IMR-90 (cell line): ENCODE measurements at regions not wholly inside any gene's neighbourhood (a gene's known extent, or its start where the extent isn't known, plus 50 kb on each side); places are given as distances from the start of the nearest gene placed in this dataset.
"Not testable (repeated sequence)": the region's sequence is repeated elsewhere in the genome, so short reads cannot be mapped to it uniquely, and the experiment has no call there.

Source experiments
- ATAC-seq: fragments of 200-7000 bp; cut with Tn5 transposase; 2 replicates; pipeline ENCODE4 v1.9.1; 2020; ENCODE audit warnings: low read depth, mild to moderate bottlenecking, moderate library complexity
- BruUV-seq: library from RNA; stranded (reverse); fragments of 400-500 nt; replicated peaks from 2 replicates; lab custom pipeline; 2021; lab: Mats Ljungman, UMichigan
- CTCF ChIA-PET: fragments of 300-600 bp; formaldehyde crosslinking; extraction: SDS; loops from one replicate; lab custom pipeline; 2021; ENCODE audit warnings: antibody characterized with exemption; lab: Yijun Ruan, JAX
- POLR2A ChIA-PET: fragments of 300-600 bp; sonication (Branson Sonifier 250); formaldehyde crosslinking; loops from one replicate; lab custom pipeline; 2022; ENCODE audit warnings: antibody characterized with exemption; ENCODE audit not compliant: unreplicated experiment; lab: Charles Lee
- DNase-seq: peaks from one replicate; pipeline ENCODE4 v3.0.0; 2013
- H2AFZ ChIP-seq: replicated peaks from 2 replicates; pipeline ENCODE3; 2013; ENCODE audit warnings: low read length, mild to moderate bottlenecking; ENCODE audit not compliant: poor library complexity
- H2AK5ac ChIP-seq: 2 replicates; pipeline ENCODE4 v1.6.1; 2013; ENCODE audit warnings: low read depth, low read length, inconsistent platforms
- H2AK9ac ChIP-seq: replicated peaks from 2 replicates; pipeline ENCODE3; 2013; ENCODE audit warnings: mild to moderate bottlenecking, low read depth, low read length, moderate library complexity; ENCODE audit not compliant: poor library complexity
- H2BK120ac ChIP-seq: 2 replicates; pipeline ENCODE4 v1.6.1; 2013; ENCODE audit warnings: low read depth, low read length, inconsistent platforms
- H2BK15ac ChIP-seq: 3 replicates; pipeline ENCODE4 v1.6.1; 2013; ENCODE audit warnings: low read depth, low read length, inconsistent platforms
- H2BK20ac ChIP-seq: 2 replicates; pipeline ENCODE4 v1.6.1; 2013; ENCODE audit warnings: low read depth, mild to moderate bottlenecking, inconsistent platforms, low read length, moderate library complexity
- H2BK5ac ChIP-seq: 2 replicates; pipeline ENCODE4 v1.6.1; 2013; ENCODE audit warnings: mild to moderate bottlenecking, low read depth, low read length, inconsistent platforms; ENCODE audit not compliant: poor library complexity, severe bottlenecking
- H3K14ac ChIP-seq: replicated peaks from 2 replicates; pipeline ENCODE4 v1.6.1; 2013; ENCODE audit warnings: low read depth, low read length, inconsistent platforms
- H3K18ac ChIP-seq: 2 replicates; pipeline ENCODE4 v1.6.1; 2013; ENCODE audit warnings: low read depth, low read length, control low read depth
- H3K23ac ChIP-seq: 2 replicates; pipeline ENCODE4 v1.6.1; 2013; ENCODE audit warnings: low read depth, low read length, inconsistent platforms
- H3K27ac ChIP-seq: 2 replicates; pipeline ENCODE4 v1.5.1; 2013; ENCODE audit warnings: mild to moderate bottlenecking, control low read depth, low read length; ENCODE audit not compliant: insufficient read depth
- H3K27me3 ChIP-seq: 2 replicates; pipeline ENCODE4 v1.6.1; 2013; ENCODE audit warnings: low read length; ENCODE audit not compliant: control insufficient read depth, insufficient read depth
- H3K36me3 ChIP-seq: 2 replicates; pipeline ENCODE4 v1.6.1; 2013; ENCODE audit warnings: low read length, mixed read lengths; ENCODE audit not compliant: control insufficient read depth, insufficient read depth
- H3K4ac ChIP-seq: 2 replicates; pipeline ENCODE4 v1.6.1; 2013; ENCODE audit warnings: low read depth, low read length, inconsistent platforms
- H3K4me1 ChIP-seq: 2 replicates; pipeline ENCODE4 v1.6.1; 2013; ENCODE audit warnings: low read length, mixed read lengths; ENCODE audit not compliant: control insufficient read depth, insufficient read depth
- H3K4me2 ChIP-seq: 2 replicates; pipeline ENCODE4 v1.6.1; 2013; ENCODE audit warnings: low read depth, mild to moderate bottlenecking, control low read depth, low read length, moderate library complexity
- H3K4me3 ChIP-seq: 2 replicates; pipeline ENCODE4 v1.5.1; 2013; ENCODE audit warnings: low read depth, mild to moderate bottlenecking, control low read depth, low read length, moderate library complexity; ENCODE audit not compliant: insufficient read depth
- H3K56ac ChIP-seq: 2 replicates; pipeline ENCODE4 v1.6.1; 2013; ENCODE audit warnings: low read length, inconsistent platforms; ENCODE audit not compliant: insufficient read depth; ENCODE audit errors: extremely low read depth
- H3K79me1 ChIP-seq, 2 experiments: 2 replicates each; pipeline ENCODE4 v1.6.1; 2013; ENCODE audit warnings: low read length in 2 of 2, inconsistent platforms in 1 of 2, low read depth in 1 of 2
- H3K9ac ChIP-seq: 2 replicates; pipeline ENCODE4 v1.6.1; 2013; ENCODE audit warnings: low read depth, low read length, control low read depth
- H3K9me1 ChIP-seq: 2 replicates; pipeline ENCODE4 v1.6.1; 2013; ENCODE audit warnings: low read length, inconsistent platforms; ENCODE audit not compliant: insufficient read depth
- H3K9me3 ChIP-seq: 2 replicates; pipeline ENCODE4 v1.6.1; 2013; ENCODE audit warnings: low read length; ENCODE audit not compliant: control insufficient read depth, insufficient read depth
- H4K20me1 ChIP-seq: 2 replicates; pipeline ENCODE4 v1.6.1; 2013; ENCODE audit warnings: low read length, inconsistent platforms; ENCODE audit not compliant: insufficient read depth
- H4K5ac ChIP-seq: 2 replicates; pipeline ENCODE4 v1.6.1; 2013; ENCODE audit warnings: mild to moderate bottlenecking, low read depth, low read length, control low read depth
- H4K8ac ChIP-seq, 2 experiments: 2 replicates each; pipeline ENCODE4 v1.6.1; 2013; ENCODE audit warnings: low read depth in 2 of 2, low read length in 2 of 2, control low read depth in 1 of 2, inconsistent platforms in 1 of 2
- H4K91ac ChIP-seq: 2 replicates; pipeline ENCODE4 v1.6.1; 2013; ENCODE audit warnings: low read depth, low read length, inconsistent platforms; ENCODE audit not compliant: insufficient read depth
- RAD21 ChIP-seq: IDR thresholded peaks from 2 replicates; pipeline ENCODE4 v1.6.1; 2012; ENCODE audit warnings: low read length, improper control_type of control experiment
- SMC3 ChIP-seq: fragments of 150-350 bp; IDR thresholded peaks from 2 replicates; pipeline ENCODE4 v1.6.1; 2016; ENCODE audit warnings: low read depth, mild to moderate bottlenecking, antibody characterized with exemption, low read length, moderate library complexity
- WGBS, 2 experiments: methylation state at CpG; one replicate each; pipeline versions ENCODE4 v1.1.5 to v1.1.7; 2013; ENCODE audit warnings: missing lambda C conversion rate in 2 of 2; ENCODE audit not compliant: insufficient read length in 1 of 2; ENCODE audit errors: extremely low coverage in 2 of 2; 5-methylcytosine and 5-hydroxymethylcytosine counted together
- dilution Hi-C: fragments of 300-500 bp; cut with HindIII; formaldehyde crosslinking; loops from one replicate; pipeline ENCODE4 v1.14.3; 2018; ENCODE audit warnings: low sequenced_read_pairs; ENCODE audit not compliant: unreplicated experiment
- in situ Hi-C: fragments of 300-500 bp; cut with MboI; formaldehyde crosslinking; loops from 3 replicates; pipeline ENCODE4 v1.14.3; 2019; ENCODE audit warnings: low sequenced_read_pairs, inconsistent platforms, mixed read lengths
- intact Hi-C: fragments of 100-400 bp; cut with micrococcal nuclease; formaldehyde crosslinking; loops from 2 replicates; pipeline ENCODE4 v1.10.0; 2022
- TF ChIP-seq, protein P1 (sequence below): conservative IDR thresholded peaks from 2 replicates; pipeline ENCODE4 v1.5.1; 2012; ENCODE audit warnings: mild to moderate bottlenecking, low read depth, low read length, improper control_type of control experiment

GRCh38 chr5:34465301-34465700 lies 190.8 kb upstream of the RAI14 start:
- BruUV-seq, H2AK9ac ChIP-seq, CTCF ChIA-PET, H2AFZ ChIP-seq, H3K23ac ChIP-seq, ATAC-seq, POLR2A ChIA-PET, H3K27me3 ChIP-seq, H4K8ac ChIP-seq, H3K27ac ChIP-seq, H3K56ac ChIP-seq, H3K36me3 ChIP-seq, H3K18ac ChIP-seq, H2BK120ac ChIP-seq, H3K9me3 ChIP-seq, dilution Hi-C loops, H4K91ac ChIP-seq, H4K20me1 ChIP-seq, H3K4me2 ChIP-seq, H3K14ac ChIP-seq, H3K79me1 ChIP-seq, H3K4me1 ChIP-seq, H3K4ac ChIP-seq, H3K9me1 ChIP-seq, H2BK15ac ChIP-seq, H2BK5ac ChIP-seq, H4K5ac ChIP-seq, H2AK5ac ChIP-seq, H3K4me3 ChIP-seq, H3K9ac ChIP-seq, H2BK20ac ChIP-seq: not testable (repeated sequence)
- peak; percentile 43 for DNase-seq
- in situ Hi-C loops (loop anchor here (25.0 kb wide), 1 partner anchor 1028 kb away; the partner anchor contains the start of gene TARS1), intact Hi-C loops (loop anchor here (1.0 kb wide), 1 partner anchor 468 kb away; no protein-coding TSS in a partner anchor)
- 0% methylated on average over 1 of the region's 4 CpGs; no CpG with 5 or more reads in 1 of the 2 experiments for WGBS, 2 experiments
- TF ChIP-seq, protein P1, sequence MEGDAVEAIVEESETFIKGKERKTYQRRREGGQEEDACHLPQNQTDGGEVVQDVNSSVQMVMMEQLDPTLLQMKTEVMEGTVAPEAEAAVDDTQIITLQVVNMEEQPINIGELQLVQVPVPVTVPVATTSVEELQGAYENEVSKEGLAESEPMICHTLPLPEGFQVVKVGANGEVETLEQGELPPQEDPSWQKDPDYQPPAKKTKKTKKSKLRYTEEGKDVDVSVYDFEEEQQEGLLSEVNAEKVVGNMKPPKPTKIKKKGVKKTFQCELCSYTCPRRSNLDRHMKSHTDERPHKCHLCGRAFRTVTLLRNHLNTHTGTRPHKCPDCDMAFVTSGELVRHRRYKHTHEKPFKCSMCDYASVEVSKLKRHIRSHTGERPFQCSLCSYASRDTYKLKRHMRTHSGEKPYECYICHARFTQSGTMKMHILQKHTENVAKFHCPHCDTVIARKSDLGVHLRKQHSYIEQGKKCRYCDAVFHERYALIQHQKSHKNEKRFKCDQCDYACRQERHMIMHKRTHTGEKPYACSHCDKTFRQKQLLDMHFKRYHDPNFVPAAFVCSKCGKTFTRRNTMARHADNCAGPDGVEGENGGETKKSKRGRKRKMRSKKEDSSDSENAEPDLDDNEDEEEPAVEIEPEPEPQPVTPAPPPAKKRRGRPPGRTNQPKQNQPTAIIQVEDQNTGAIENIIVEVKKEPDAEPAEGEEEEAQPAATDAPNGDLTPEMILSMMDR: peak; percentile 27; the same call in 1 of the 2 replicates
- TF ChIP-seq RAD21: peak; percentile 36
- peak; percentile 13; the same call in 1 of the 2 replicates for TF ChIP-seq SMC3

- H3K4me3 ChIP-seq, H4K20me1 ChIP-seq, DNase-seq, H4K5ac ChIP-seq, CTCF ChIA-PET, H2BK15ac ChIP-seq, H3K36me3 ChIP-seq, H3K27ac ChIP-seq, H3K23ac ChIP-seq, H2AK9ac ChIP-seq, dilution Hi-C loops, H2BK20ac ChIP-seq, H4K91ac ChIP-seq, H3K4ac ChIP-seq, H2AFZ ChIP-seq, POLR2A ChIA-PET, H3K56ac ChIP-seq, H3K14ac ChIP-seq, H4K8ac ChIP-seq, H2BK120ac ChIP-seq, H2AK5ac ChIP-seq, intact Hi-C loops, BruUV-seq, H3K9ac ChIP-seq, H3K4me1 ChIP-seq, H3K79me1 ChIP-seq, H3K9me1 ChIP-seq, H3K18ac ChIP-seq, H2BK5ac ChIP-seq, H3K27me3 ChIP-seq, ATAC-seq, H3K4me2 ChIP-seq, H3K9me3 ChIP-seq: not testable (repeated sequence)
- in situ Hi-C loops: loop anchor here (25.0 kb wide), 1 partner anchor 1029 kb away; the partner anchor contains the start of gene TARS1
- WGBS, 2 experiments: 100% methylated on average over 1 of the region's 6 CpGs; no CpG with 5 or more reads in 1 of the 2 experiments
These were observed 189.4 kb upstream of the RAI14 start for GRCh38 chr5:34466519-34467388.
